Mucosa of descending colon (tissue), 3 donors: ENCODE measurements at regions not wholly inside any gene's neighbourhood (a gene's known extent, or its start where the extent isn't known, plus 50 kb on each side); places are given as distances from the start of the nearest gene placed in this dataset.
"Not testable (repeated sequence)": the region's sequence is repeated elsewhere in the genome, so short reads cannot be mapped to it uniquely, and the experiment has no call there.

ENCODE experiments used
- ATAC-seq: fragments of 200-7000 bp; cut with Tn5 transposase; one replicate; pipeline ENCODE4 v1.9.1; 2020; ENCODE audit warnings: mild to moderate bottlenecking, moderate library complexity
- DNase-seq, 3 donors: peaks; one replicate each; pipeline ENCODE4 v3.0.0-alpha.2; 2020
- H3K36me3 ChIP-seq: fragments of 200-600 bp; one replicate; pipeline ENCODE4 v1.8.0; 2021; ENCODE audit warnings: low read depth, mild to moderate bottlenecking
- H3K4me1 ChIP-seq: fragments of 200-600 bp; one replicate; pipeline ENCODE4 v1.8.0; 2021; ENCODE audit warnings: low read depth, mild to moderate bottlenecking
- H3K4me3 ChIP-seq: fragments of 200-600 bp; one replicate; pipeline ENCODE4 v1.8.0; 2021; ENCODE audit warnings: mild to moderate bottlenecking
- H3K9me3 ChIP-seq: fragments of 200-600 bp; one replicate; pipeline ENCODE4 v1.8.0; 2021; ENCODE audit warnings: mild to moderate bottlenecking
- CTCF ChIP-seq: fragments of 200-600 bp; IDR thresholded peaks from one replicate; pipeline ENCODE4 v1.8.0; 2022; ENCODE audit warnings: antibody characterized with exemption, mild to moderate bottlenecking
- intact Hi-C, 2 donors: fragments of 100-400 bp; cut with DNase I in 1 of 2; cut with micrococcal nuclease in 1 of 2; formaldehyde crosslinking; loops; one replicate each; pipeline versions ENCODE4 v1.11.0 to v1.11.1; 2022; cut with DNase I, micrococcal nuclease
- donor health status: DM: no; HTN: no; CAD: no; lungs with moderate emphysema.
- donor health status: DM: no; HTN: no; CAD: no.
- donor health status: DM: no; HTN: yes; CAD: no.

GRCh38 chr5:87027570-87027969 is 240.1 kb upstream of the RASA1 start:
- Histone ChIP-seq H3K36me3 (no peaks in the 10 kb centered on the region), H3K9me3 (no peaks in the 10 kb centered on the region), H3K4me1 (no peaks in the 10 kb centered on the region), H3K4me3 (no peak overlapping the region)
- DNase-seq (no peak), ATAC-seq (no peak)
- no peak for TF ChIP-seq CTCF
- intact Hi-C loops: no loop called here

GRCh38 chr5:87029951-87030350 is 237.7 kb upstream of the RASA1 start:
- ATAC-seq (no peak), DNase-seq (no peak)
- intact Hi-C loops: no loop called here
- H3K4me1 ChIP-seq: no peaks in the 10 kb centered on the region
- no peaks in the 10 kb centered on the region for H3K36me3 ChIP-seq
- no peak overlapping the region for H3K4me3 ChIP-seq
- no peak for TF ChIP-seq CTCF
- H3K9me3 ChIP-seq: no peaks in the 10 kb centered on the region

GRCh38 chr5:87030699-87031098 is 237.0 kb upstream of the RASA1 start:
- ATAC-seq: no peak

GRCh38 chr5:87034557-87034956 is 233.1 kb upstream of the RASA1 start:
- ATAC-seq: no peak
- H3K36me3 ChIP-seq: no peaks in the 10 kb centered on the region
- DNase-seq: no peak
- intact Hi-C loops: no loop called here
- H3K4me1 ChIP-seq: no peaks in the 10 kb centered on the region
- TF ChIP-seq CTCF: no peak
- H3K9me3 ChIP-seq: peaks cover 2% of the 10 kb centered on the region
- no peak overlapping the region for H3K4me3 ChIP-seq

More at GRCh38 chr5:87030699-87031098, 237.0 kb upstream of the RASA1 start:
- Histone ChIP-seq H3K36me3 (no peaks in the 10 kb centered on the region), H3K9me3 (no peaks in the 10 kb centered on the region), H3K4me3 (no peak overlapping the region), H3K4me1 (no peaks in the 10 kb centered on the region)
- no peak for DNase-seq
- intact Hi-C loops: no loop called here
- no peak for TF ChIP-seq CTCF

GRCh38 chr5:87042554-87042953 is 225.1 kb upstream of the RASA1 start:
- intact Hi-C loops: no loop called here
- H3K9me3 ChIP-seq: peaks cover 2% of the 10 kb centered on the region
- TF ChIP-seq CTCF: no peak
- no peak for ATAC-seq
- no peak for DNase-seq
- no peaks in the 10 kb centered on the region for H3K4me1 ChIP-seq
- H3K36me3 ChIP-seq: no peaks in the 10 kb centered on the region
- H3K4me3 ChIP-seq: no peak overlapping the region

GRCh38 chr5:87048156-87048555 is 219.5 kb upstream of the RASA1 start:
- no peak for ATAC-seq
- intact Hi-C loops: no loop called here
- DNase-seq: no peak
- TF ChIP-seq CTCF: no peak
- H3K36me3 ChIP-seq: no peaks in the 10 kb centered on the region
- H3K4me1 ChIP-seq: no peaks in the 10 kb centered on the region
- no peak overlapping the region for H3K4me3 ChIP-seq
- peaks cover 15% of the 10 kb centered on the region for H3K9me3 ChIP-seq

- H3K4me1 ChIP-seq, intact Hi-C loops, DNase-seq, H3K36me3 ChIP-seq, ATAC-seq, H3K4me3 ChIP-seq: not testable (repeated sequence)
- peaks cover 15% of the 10 kb centered on the region for H3K9me3 ChIP-seq
Measured at GRCh38 chr5:87049012-87049411, 218.7 kb upstream of the RASA1 start.
